SU-DHL-6 (cell line): ENCODE measurements at regions not wholly inside any gene's neighbourhood (a gene's known extent, or its start where the extent isn't known, plus 50 kb on each side); places are given as distances from the start of the nearest gene placed in this dataset.

Experiments used
- EZH2phosphoT487 ChIP-seq: fragments of 200-600 bp; sonication (generic), shearing (Covaris generic); conservative IDR thresholded peaks from 2 replicates; pipeline ENCODE4 v1.6.1; 2018; ENCODE audit warnings: mild to moderate bottlenecking, antibody characterized with exemption, low read length, moderate library complexity, mixed read lengths
- TF ChIP-seq, protein P1 (sequence below): fragments of 200-600 bp; sonication (generic); IDR thresholded peaks from one replicate; pipeline ENCODE4 v1.5.1; 2017; ENCODE audit warnings: antibody characterized with exemption, mild to moderate bottlenecking, low read length, moderate library complexity; ENCODE audit not compliant: insufficient read depth, poor library complexity, severe bottlenecking

- TF ChIP-seq, protein P1, sequence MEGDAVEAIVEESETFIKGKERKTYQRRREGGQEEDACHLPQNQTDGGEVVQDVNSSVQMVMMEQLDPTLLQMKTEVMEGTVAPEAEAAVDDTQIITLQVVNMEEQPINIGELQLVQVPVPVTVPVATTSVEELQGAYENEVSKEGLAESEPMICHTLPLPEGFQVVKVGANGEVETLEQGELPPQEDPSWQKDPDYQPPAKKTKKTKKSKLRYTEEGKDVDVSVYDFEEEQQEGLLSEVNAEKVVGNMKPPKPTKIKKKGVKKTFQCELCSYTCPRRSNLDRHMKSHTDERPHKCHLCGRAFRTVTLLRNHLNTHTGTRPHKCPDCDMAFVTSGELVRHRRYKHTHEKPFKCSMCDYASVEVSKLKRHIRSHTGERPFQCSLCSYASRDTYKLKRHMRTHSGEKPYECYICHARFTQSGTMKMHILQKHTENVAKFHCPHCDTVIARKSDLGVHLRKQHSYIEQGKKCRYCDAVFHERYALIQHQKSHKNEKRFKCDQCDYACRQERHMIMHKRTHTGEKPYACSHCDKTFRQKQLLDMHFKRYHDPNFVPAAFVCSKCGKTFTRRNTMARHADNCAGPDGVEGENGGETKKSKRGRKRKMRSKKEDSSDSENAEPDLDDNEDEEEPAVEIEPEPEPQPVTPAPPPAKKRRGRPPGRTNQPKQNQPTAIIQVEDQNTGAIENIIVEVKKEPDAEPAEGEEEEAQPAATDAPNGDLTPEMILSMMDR, result no peak
- TF ChIP-seq EZH2phosphoT487, result no peak
Measured at GRCh38 chr13:85166891-85167290, 632.3 kb downstream of the SLITRK6 start.
